K562 (cell line): ENCODE measurements at regions not wholly inside any gene's neighbourhood (a gene's known extent, or its start where the extent isn't known, plus 50 kb on each side); places are given as distances from the start of the nearest gene placed in this dataset.

Source experiments
- ATAC-seq: fragments of 200-7000 bp; cut with Tn5 transposase; 3 replicates; pipeline ENCODE4 v1.9.1; 2020; ENCODE audit warnings: moderate library complexity
- BruUV-seq: library from RNA; stranded (reverse); fragments of 400-500 nt; replicated peaks from 2 replicates; lab custom pipeline; 2021; lab: Mats Ljungman, UMichigan
- CTCF ChIA-PET: fragments of 300-600 bp; formaldehyde crosslinking; extraction: SDS; loops from one replicate; lab custom pipeline; 2021; ENCODE audit warnings: low intra/inter-chr PET ratio; lab: Yijun Ruan, JAX
- POLR2A ChIA-PET: fragments of 300-600, 350-650 bp; sonication (Branson Sonifier 250); formaldehyde crosslinking; extraction: SDS; loops from one replicate; lab custom pipeline; 2021; ENCODE audit warnings: antibody characterized with exemption, inconsistent platforms; lab: Yijun Ruan, JAX
- DNase-seq, 4 experiments: peaks; one replicate each; pipeline versions ENCODE4 v3.0.0 to v3.0.0-alpha.2; 2011 to 2018; ENCODE audit warnings: low spot score in 3 of 4, mixed read lengths in 3 of 4; ENCODE audit errors: extremely low read depth in 1 of 4
- FAIRE-seq: peaks from 2 replicates; lab custom pipeline; 2011; peaks lifted over from hg19 to GRCh38; lab: Jason Lieb, UNC
- H2AFZ ChIP-seq: 2 replicates; pipeline ENCODE4 v1.6.0; 2011; ENCODE audit warnings: low read depth, low read length, control low read depth, inconsistent platforms
- H3K27ac ChIP-seq: fragments of 200-600 bp; 3 replicates; pipeline ENCODE4 v1.8.0; 2011; ENCODE audit warnings: low read depth, mild to moderate bottlenecking, control low read depth, inconsistent platforms, low read length, moderate library complexity, mixed read lengths; ENCODE audit errors: extremely low read depth
- H3K27me3 ChIP-seq, 2 experiments: fragments of 300-600 bp in 1 of 2; 2 replicates in 1 of 2; 3 replicates in 1 of 2; pipeline versions ENCODE4 v1.6.0 to v1.8.0; 2011; ENCODE audit warnings: inconsistent platforms in 2 of 2, low read length in 2 of 2, mild to moderate bottlenecking in 1 of 2, mixed read lengths in 1 of 2, moderate library complexity in 1 of 2; ENCODE audit not compliant: control insufficient read depth in 2 of 2, insufficient read depth in 2 of 2
- H3K36me3 ChIP-seq: fragments of 300-600 bp; 3 replicates; pipeline ENCODE4 v1.8.0; 2011; ENCODE audit warnings: mild to moderate bottlenecking, low read length, inconsistent platforms; ENCODE audit not compliant: control insufficient read depth, insufficient read depth
- H3K4me1 ChIP-seq, 2 experiments: fragments of 200-600 bp in 1 of 2; replicated peaks in 1 of 2; 2 replicates in 1 of 2; 3 replicates in 1 of 2; pipeline versions ENCODE4 v1.5.1 to v1.8.0; 2011; ENCODE audit warnings: inconsistent platforms in 2 of 2, low read length in 2 of 2, mild to moderate bottlenecking in 1 of 2, mixed read lengths in 1 of 2, moderate library complexity in 1 of 2; ENCODE audit not compliant: control insufficient read depth in 2 of 2, insufficient read depth in 2 of 2
- H3K4me2 ChIP-seq: 2 replicates; pipeline ENCODE4 v1.6.1; 2011; ENCODE audit warnings: low read length, control low read depth, inconsistent platforms, mixed read lengths; ENCODE audit not compliant: insufficient read depth
- H3K4me3 ChIP-seq: fragments of 200-600 bp; sonication (generic), shearing (Covaris generic); 2 replicates; pipeline ENCODE4 v1.5.1; 2016; ENCODE audit warnings: control low read depth, inconsistent platforms
- H3K79me2 ChIP-seq: fragments of 200-600 bp; 3 replicates; pipeline ENCODE4 v1.8.0; 2011; ENCODE audit warnings: low read length, inconsistent platforms; ENCODE audit not compliant: control insufficient read depth, insufficient read depth
- H3K9ac ChIP-seq, 2 experiments: 2 replicates each; pipeline versions ENCODE4 v1.6.0 to v1.6.1; 2011; ENCODE audit warnings: low read depth in 2 of 2, low read length in 2 of 2, control low read depth in 1 of 2, inconsistent platforms in 1 of 2, mild to moderate bottlenecking in 1 of 2, mixed read lengths in 1 of 2; ENCODE audit not compliant: insufficient read depth in 1 of 2
- H3K9me1 ChIP-seq: one replicate; pipeline ENCODE4 v1.6.0; 2011; ENCODE audit warnings: inconsistent platforms, mild to moderate bottlenecking, low read length, moderate library complexity; ENCODE audit not compliant: control insufficient read depth, insufficient read depth
- H3K9me3 ChIP-seq: replicated peaks from 2 replicates; pipeline ENCODE4 v1.5.1; 2011; ENCODE audit warnings: low read depth, low read length, inconsistent platforms; ENCODE audit not compliant: control insufficient read depth, insufficient read depth
- H4K20me1 ChIP-seq: replicated peaks from 2 replicates; pipeline ENCODE4 v1.6.1; 2011; ENCODE audit warnings: low read length, inconsistent platforms, mixed read lengths; ENCODE audit not compliant: control insufficient read depth, insufficient read depth
- CUX1 ChIP-seq: fragments of 200-800 bp; sonication (Bioruptor generic); IDR thresholded peaks from 2 replicates; pipeline ENCODE4 v1.6.1; 2016; ENCODE audit warnings: missing genetic modification characterization, missing compliant biosample characterization
- HMG20A ChIP-seq: fragments of 450-650 bp; formaldehyde crosslinking; conservative IDR thresholded peaks from 2 replicates; pipeline ENCODE4 v1.4.0; 2020; ENCODE audit warnings: mild to moderate bottlenecking, mixed read lengths
- L3MBTL2 ChIP-seq: fragments of 450-650 bp; IDR thresholded peaks from 2 replicates; pipeline ENCODE4 v1.6.1; 2016; ENCODE audit warnings: mild to moderate bottlenecking, moderate library complexity
- MCM2 ChIP-seq: fragments of 450-650 bp; IDR thresholded peaks from 2 replicates; pipeline ENCODE4 v1.6.1; 2017; ENCODE audit warnings: low read depth, mild to moderate bottlenecking
- POLR2G ChIP-seq: fragments of 200-400 bp; formaldehyde crosslinking; IDR thresholded peaks from 2 replicates; pipeline ENCODE4 v1.6.1; 2017; ENCODE audit warnings: low read depth, mild to moderate bottlenecking, antibody characterized with exemption, low read length, moderate library complexity
- POU5F1 ChIP-seq: fragments of 150-350 bp; IDR thresholded peaks from 2 replicates; pipeline ENCODE4 v1.6.1; 2014; ENCODE audit warnings: borderline replicate concordance, low read length, low read depth, mild to moderate bottlenecking; ENCODE audit not compliant: partially characterized antibody
- RBM14 ChIP-seq: fragments of 200-400 bp; formaldehyde crosslinking; IDR thresholded peaks from 2 replicates; pipeline ENCODE4 v1.6.1; 2018; ENCODE audit warnings: low read depth, mild to moderate bottlenecking, low read length, moderate library complexity, borderline replicate concordance; ENCODE audit not compliant: insufficient read depth
- RFX5 ChIP-seq: IDR thresholded peaks from 2 replicates; pipeline ENCODE4 v1.6.1; 2011; ENCODE audit warnings: low read depth, mild to moderate bottlenecking, improper control_type of control experiment, low read length
- SIX5 ChIP-seq, 2 experiments: IDR thresholded peaks; 2 replicates each; pipeline ENCODE4 v1.6.1; 2011; ENCODE audit warnings: low read length in 2 of 2, borderline replicate concordance in 1 of 2, low read depth in 1 of 2, mild to moderate bottlenecking in 1 of 2, moderate library complexity in 1 of 2; ENCODE audit not compliant: insufficient read depth in 1 of 2
- TAL1 ChIP-seq: fragments of 450-650 bp; IDR thresholded peaks from 2 replicates; pipeline ENCODE4 v1.6.1; 2016; ENCODE audit warnings: mild to moderate bottlenecking
- TCF15 ChIP-seq: fragments of 250-450 bp; sonication (Bioruptor Pico); IDR thresholded peaks from 2 replicates; pipeline ENCODE4 v1.8.0; 2022; ENCODE audit warnings: moderate library complexity, mild to moderate bottlenecking, inconsistent platforms
- ZBED1 ChIP-seq: IDR thresholded peaks from 2 replicates; pipeline ENCODE4 v1.6.1; 2014
- ZEB2 ChIP-seq: fragments of 450-650 bp; IDR thresholded peaks from 2 replicates; pipeline ENCODE4 v1.6.1; 2016
- ZFP30 ChIP-seq: fragments of 250-450 bp; sonication (Bioruptor Pico); IDR thresholded peaks from 2 replicates; pipeline ENCODE4 v1.8.0; 2022; ENCODE audit warnings: moderate library complexity, mild to moderate bottlenecking, inconsistent platforms, borderline replicate concordance
- ZNF507 ChIP-seq: conservative IDR thresholded peaks from 2 replicates; pipeline ENCODE4 v1.6.1; 2017; ENCODE audit warnings: missing genetic modification characterization, missing compliant biosample characterization
- ZNF589 ChIP-seq: fragments of 200-800 bp; sonication (Bioruptor generic); IDR thresholded peaks from 2 replicates; pipeline ENCODE4 v1.6.1; 2016; ENCODE audit warnings: low read depth, missing genetic modification characterization, missing compliant biosample characterization
- ZNF717 ChIP-seq: fragments of 250-450 bp; sonication (Bioruptor Pico); IDR thresholded peaks from 2 replicates; pipeline ENCODE4 v1.5.0; 2021
- WGBS: fragments of 100-300 bp; shearing (Covaris generic); methylation state at CpG from one replicate; pipeline ENCODE4 v1.1.6; 2016; ENCODE audit warnings: low coverage, mixed read lengths; ENCODE audit not compliant: insufficient coverage; ENCODE audit errors: missing lambda C conversion rate; 5-methylcytosine and 5-hydroxymethylcytosine counted together
- in situ Hi-C: fragments of 300-500 bp; cut with MboI; formaldehyde crosslinking; loops from 4 replicates; pipeline ENCODE4 v1.15.0; 2018; ENCODE audit warnings: inconsistent platforms, mixed read lengths
- intact Hi-C: fragments of 100-400 bp; cut with micrococcal nuclease; formaldehyde crosslinking; loops from 2 replicates; pipeline ENCODE4 v1.14.2; 2022

DNA sequence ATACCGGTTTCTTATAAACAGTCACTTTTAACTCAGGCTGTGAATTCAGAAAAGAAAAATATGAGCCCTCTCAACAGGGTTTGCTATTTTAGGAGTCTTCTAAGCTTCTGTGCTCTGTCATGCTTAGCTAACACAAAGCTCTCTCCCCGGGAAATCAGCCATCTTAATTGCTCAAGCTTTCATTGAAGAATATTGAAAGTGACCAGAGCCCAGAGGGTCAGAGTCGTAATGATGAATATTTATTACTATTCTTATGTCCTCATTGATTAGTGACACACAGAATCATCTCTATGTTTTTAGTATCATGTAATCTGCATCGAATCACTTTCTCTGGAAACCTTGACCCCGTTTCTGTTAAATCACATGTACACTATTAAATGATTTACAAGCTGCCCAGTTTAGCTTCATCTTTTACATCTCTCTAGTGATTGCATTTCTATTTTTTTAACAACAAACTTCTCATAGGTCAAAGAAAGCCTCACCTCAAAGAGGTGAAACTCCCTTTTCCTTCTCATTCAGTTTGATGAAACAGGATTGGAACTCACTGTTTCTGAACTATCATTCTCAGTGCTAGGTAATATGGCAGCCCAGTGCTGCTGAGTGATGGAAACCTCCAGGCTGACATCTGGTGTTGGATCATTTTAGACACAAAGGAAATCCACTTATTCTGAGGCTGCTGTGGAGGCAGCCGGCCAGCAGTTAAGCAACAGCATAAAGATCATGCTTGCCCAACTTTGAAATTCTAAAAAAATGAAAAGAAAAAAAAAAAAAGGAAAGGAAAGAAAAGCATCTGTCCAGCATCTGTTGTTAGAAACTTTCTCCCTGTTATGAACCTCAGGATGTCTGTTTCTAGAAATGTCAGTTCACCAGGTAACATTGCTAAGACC, 96.3 kb downstream of the RFPL4B start:
- in situ Hi-C loops (no loop called here), intact Hi-C loops (no loop called here)
- ATAC-seq (no peak), DNase-seq (no peak), FAIRE-seq (no peak)
- CTCF ChIA-PET: no interaction called here
- no TSS peak for BruUV-seq
- TF ChIP-seq ZFP30 (CRISPR knock-in tag) (no peak), MCM2 (no peak), POU5F1 (no peak), RBM14 (no peak), ZNF507 (no peak), TAL1 (no peak), ZBED1 (no peak), CUX1 (CRISPR knock-in tag) (no peak), ZNF589 (CRISPR knock-in tag) (no peak), ZEB2 (no peak), RFX5 (no peak), POLR2G (no peak), L3MBTL2 (no peak), TCF15 (CRISPR knock-in tag) (no peak), ZNF717 (CRISPR knock-in tag) (no peak), HMG20A (CRISPR knock-in tag) (no peak), SIX5 (IDR thresholded peaks at IDR 0.05; ENCODE audit: borderline replicate concordance in 1 of 2, insufficient read depth in 1 of 2, low read depth in 1 of 2, low read length in 2 of 2) (no peak)
- H4K20me1 ChIP-seq: no peaks in the 10 kb centered on the region
- H2AFZ ChIP-seq: no peak overlapping the region
- no peaks in the 10 kb centered on the region for H3K9me3 ChIP-seq
- H3K27ac ChIP-seq: no peak overlapping the region
- H3K79me2 ChIP-seq: no peaks in the 10 kb centered on the region
- no peaks in the 10 kb centered on the region for H3K9me1 ChIP-seq
- H3K27me3 ChIP-seq: no peaks in the 10 kb centered on the region
- H3K4me2 ChIP-seq: no peak overlapping the region
- POLR2A ChIA-PET: no interaction called here
- WGBS: 0% methylated on average over 6 of the region's 6 CpGs
- H3K9ac ChIP-seq: no peak overlapping the region
- no peaks in the 10 kb centered on the region for H3K36me3 ChIP-seq
- H3K4me1 ChIP-seq: no peaks in the 10 kb centered on the region
- H3K4me3 ChIP-seq: no peak overlapping the region
